Upper lobe of left lung (tissue), 6 donors: ENCODE measurements at regions not wholly inside any gene's neighbourhood (a gene's known extent, or its start where the extent isn't known, plus 50 kb on each side); places are given as distances from the start of the nearest gene placed in this dataset.

Experiments used
- ATAC-seq, 2 donors: fragments of 200-7000 bp; cut with Tn5 transposase; one replicate each; pipeline ENCODE4 v1.9.1; 2022; ENCODE audit warnings: mild to moderate bottlenecking in 2 of 2, moderate library complexity in 2 of 2; ENCODE audit not compliant: low FRiP score in 2 of 2
- DNase-seq, 2 donors: peaks; one replicate each; pipeline ENCODE4 v3.0.0-alpha.2; 2019 to 2020
- H3K27ac ChIP-seq, 4 donors: fragments of 200-600 bp; sonication (generic); one replicate each; pipeline ENCODE4 v1.5.1; 2016 to 2019
- H3K27me3 ChIP-seq, 4 donors: fragments of 200-600 bp; sonication (generic); one replicate each; pipeline ENCODE4 v1.5.1; 2017 to 2019
- H3K36me3 ChIP-seq, 4 donors: fragments of 200-600 bp; sonication (generic); one replicate each; pipeline ENCODE4 v1.5.1; 2016 to 2019
- H3K4me1 ChIP-seq, 4 donors: fragments of 200-600 bp; sonication (generic); one replicate each; pipeline ENCODE4 v1.5.1; 2018 to 2019
- H3K4me3 ChIP-seq, 4 donors: fragments of 200-600 bp; sonication (generic); one replicate each; pipeline ENCODE4 v1.5.1; 2017 to 2019; ENCODE audit warnings: mild to moderate bottlenecking in 2 of 4, moderate library complexity in 1 of 4
- H3K9me3 ChIP-seq, 4 donors: fragments of 200-600 bp; sonication (generic); one replicate each; pipeline ENCODE4 v1.5.1; 2018 to 2019
- CTCF ChIP-seq, 6 experiments: fragments of 450-650 bp in 4 of 6; fragments of 200-600 bp in 2 of 6; sonication (generic) in 2 of 6; IDR thresholded peaks; one replicate each; pipeline ENCODE4 v1.5.1; 2016 to 2019; ENCODE audit warnings: antibody characterized with exemption in 6 of 6
- EP300 ChIP-seq, 4 donors: sonication (generic); formaldehyde crosslinking; IDR thresholded peaks; one replicate each; pipeline ENCODE4 v1.5.1; 2017; ENCODE audit warnings: antibody characterized with exemption in 4 of 4, control low read depth in 2 of 4
- POLR2A ChIP-seq, 4 donors: fragments of 450-650 bp; IDR thresholded peaks; one replicate each; pipeline ENCODE4 v1.5.1; 2016 to 2017; ENCODE audit warnings: antibody characterized with exemption in 4 of 4, mild to moderate bottlenecking in 2 of 4
- POLR2AphosphoS5 ChIP-seq, 2 donors: sonication (generic); formaldehyde crosslinking; IDR thresholded peaks; one replicate each; pipeline ENCODE4 v1.5.1; 2017; ENCODE audit warnings: antibody characterized with exemption in 2 of 2
- WGBS, 2 donors: methylation state at CpG; one replicate each; pipeline ENCODE4 v1.1.5; 2017 to 2018; 5-methylcytosine and 5-hydroxymethylcytosine counted together
- small RNA-seq, 4 donors: library from RNA; depleted of rRNA; stranded (forward); fragments of <200 nt; gene quantifications; one replicate each; pipeline ENCODE3, GENCODE V24; 2016
- donor health status: DM: no; HTN: no; CAD: no; lungs with moderate emphysema.
- donor health status: DM: no; HTN: yes; CAD: no; lungs with severe emphysema.

- Histone ChIP-seq H3K27ac (no peak overlapping the region), H3K36me3 (no peaks in the 10 kb centered on the region), H3K4me1 (no peaks in the 10 kb centered on the region), H3K27me3 (no peaks in the 10 kb centered on the region), H3K9me3 (no peaks in the 10 kb centered on the region), H3K4me3 (no peak overlapping the region)
- no peak for TF ChIP-seq CTCF (IDR thresholded peaks at IDR 0.05)
- TF ChIP-seq POLR2AphosphoS5 (IDR thresholded peaks at IDR 0.05) = no peak
- TF ChIP-seq POLR2A (IDR thresholded peaks at IDR 0.05) = no peak
- no peak for TF ChIP-seq EP300 (IDR thresholded peaks at IDR 0.05)
- DNase-seq = no peak
- 71 to 73% methylated on average over 4 of the region's 4 CpGs for WGBS, 2 donors
- ATAC-seq = no peak
Observed at GRCh38 chr15:86028961-86029360, 50.7 kb upstream of the AGBL1 start.

Small RNAs in the stretch of these regions (small RNA-seq; reads per million reads assigned to genes)
- gene AC104229.1 = 0 reads per million in 4 donors
